Erythroblast (primary cell): ENCODE measurements at regions not wholly inside any gene's neighbourhood (a gene's known extent, or its start where the extent isn't known, plus 50 kb on each side); places are given as distances from the start of the nearest gene placed in this dataset.

Source experiments
- GATA1 ChIP-seq: IDR thresholded peaks from 2 replicates; pipeline ENCODE4 v1.6.1; 2011; ENCODE audit warnings: low read depth, mild to moderate bottlenecking, control low read depth, low read length, moderate library complexity
- POLR2A ChIP-seq: IDR thresholded peaks from 2 replicates; pipeline ENCODE4 v1.6.1; 2011; ENCODE audit warnings: mild to moderate bottlenecking, low read length

DNA sequence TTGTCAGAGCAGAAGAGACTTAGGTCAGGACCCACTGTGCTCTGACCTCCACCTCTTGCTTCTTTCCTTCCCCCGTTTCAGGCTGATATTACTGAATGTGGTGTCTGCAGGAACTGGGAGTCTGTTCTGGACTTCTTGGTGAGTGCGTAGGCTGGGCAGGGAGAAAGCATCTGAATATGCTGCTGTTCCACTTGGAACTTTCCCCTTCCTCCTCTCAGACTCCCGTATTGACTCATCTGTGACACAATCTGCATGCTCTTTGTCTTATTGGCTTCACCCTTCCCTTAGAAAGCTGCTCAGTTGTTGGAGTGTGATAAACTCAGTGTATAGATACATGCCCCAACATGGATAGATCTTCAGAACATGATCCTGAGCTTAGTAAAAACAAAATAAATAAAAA is 137.6 kb upstream of the HABP2 start:
- no peak for TF ChIP-seq POLR2A
- TF ChIP-seq GATA1 = no peak
